Muscle layer of colon (tissue), 2 donors: ENCODE measurements at regions not wholly inside any gene's neighbourhood (a gene's known extent, or its start where the extent isn't known, plus 50 kb on each side); places are given as distances from the start of the nearest gene placed in this dataset.

Source experiments
- H3K27ac ChIP-seq: one replicate; pipeline ENCODE4 v1.7.0; 2013; ENCODE audit warnings: low read depth, mild to moderate bottlenecking, low read length, moderate library complexity
- H3K27me3 ChIP-seq, 2 donors: one replicate each; pipeline ENCODE4 v1.7.0; 2013; ENCODE audit warnings: low read length in 2 of 2, mild to moderate bottlenecking in 2 of 2; ENCODE audit not compliant: insufficient read depth in 2 of 2, control insufficient read depth in 1 of 2
- H3K36me3 ChIP-seq: one replicate; pipeline ENCODE4 v1.7.0; 2013; ENCODE audit warnings: mild to moderate bottlenecking, low read length; ENCODE audit not compliant: insufficient read depth
- H3K4me1 ChIP-seq: one replicate; pipeline ENCODE4 v1.7.0; 2013; ENCODE audit warnings: mild to moderate bottlenecking, low read length; ENCODE audit not compliant: insufficient read depth
- H3K4me3 ChIP-seq, 2 donors: one replicate each; pipeline ENCODE4 v1.7.0; 2013; ENCODE audit warnings: low read length in 2 of 2, low read depth in 1 of 2, mild to moderate bottlenecking in 1 of 2, moderate library complexity in 1 of 2
- H3K9ac ChIP-seq: one replicate; pipeline ENCODE4 v1.7.0; 2013; ENCODE audit warnings: low read length
- H3K9me3 ChIP-seq: one replicate; pipeline ENCODE4 v1.7.0; 2013; ENCODE audit warnings: mild to moderate bottlenecking, low read length
- donor health status: abdominal sarcoma.
- donor health status: Adenocarcinoma of cecum.

DNA sequence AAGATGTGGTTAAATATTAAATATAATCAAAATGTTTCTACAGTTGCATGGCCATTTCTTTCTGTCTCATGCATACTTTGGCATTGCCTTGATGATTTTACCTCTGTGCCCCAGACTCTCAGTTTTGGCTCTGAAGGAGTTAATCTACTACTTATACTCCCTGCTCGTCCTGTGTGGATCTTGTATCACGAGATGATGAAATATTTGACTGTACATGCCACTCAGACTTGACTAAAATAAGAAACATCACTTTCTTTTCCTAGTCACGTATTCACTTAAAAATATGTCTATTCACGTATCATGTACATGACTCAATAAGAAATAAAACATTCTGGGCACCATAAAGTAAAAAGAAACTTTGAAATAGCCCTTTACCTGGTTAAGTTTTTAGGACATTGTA is 397.7 kb downstream of the RFPL4B start:
- Histone ChIP-seq H3K27ac (no peak overlapping the region), H3K36me3 (no peaks in the 10 kb centered on the region)

DNA sequence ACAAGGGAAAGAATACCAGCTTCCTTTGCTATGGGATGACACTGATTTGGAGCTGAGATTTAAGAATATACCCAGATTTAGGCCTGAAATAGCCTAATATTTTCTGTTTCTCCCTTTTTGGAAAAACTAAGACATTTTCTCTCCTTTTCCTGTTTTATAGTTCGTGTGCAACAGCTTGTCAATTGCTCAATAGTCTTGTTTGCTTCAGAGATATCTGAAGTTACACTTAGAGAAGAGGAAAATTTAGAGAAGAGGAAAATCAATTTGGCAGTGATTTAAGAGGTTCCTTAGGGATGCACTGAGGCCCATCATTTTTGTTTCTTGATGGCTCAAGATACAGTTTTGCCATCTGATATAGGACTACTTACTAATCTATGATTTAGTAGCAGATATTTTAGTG is 398.6 kb downstream of the RFPL4B start:
- H3K27me3 ChIP-seq: no peaks in the 10 kb centered on the region
- no peaks in the 10 kb centered on the region for H3K36me3 ChIP-seq
- no peak overlapping the region for H3K27ac ChIP-seq
- no peak overlapping the region for H3K9ac ChIP-seq
- no peak overlapping the region for H3K4me3 ChIP-seq
- no peaks in the 10 kb centered on the region for H3K9me3 ChIP-seq
- no peaks in the 10 kb centered on the region for H3K4me1 ChIP-seq

More for the DNA sequence above, 397.7 kb downstream of the RFPL4B start:
- H3K4me1 ChIP-seq: no peaks in the 10 kb centered on the region
- H3K9me3 ChIP-seq: no peaks in the 10 kb centered on the region
- no peak overlapping the region for H3K9ac ChIP-seq
- H3K27me3 ChIP-seq: no peaks in the 10 kb centered on the region
- no peak overlapping the region for H3K4me3 ChIP-seq

DNA sequence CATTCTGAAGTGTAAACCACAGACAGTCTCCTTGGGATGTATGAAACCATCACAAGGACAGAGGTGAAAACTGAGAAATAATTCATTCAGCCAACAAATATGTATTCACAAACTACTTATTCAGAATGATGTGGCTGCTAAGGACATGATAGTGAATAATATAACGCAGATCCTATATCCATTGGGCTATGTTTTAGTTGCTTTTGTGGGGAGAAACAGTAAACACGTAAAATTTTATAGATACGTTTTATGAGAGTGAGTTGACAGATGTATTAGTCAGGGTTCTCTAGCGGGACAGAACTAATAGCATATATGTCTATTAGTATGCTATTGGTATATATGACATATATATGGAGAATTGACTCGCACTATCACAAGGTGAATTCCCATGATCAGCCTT is 402.5 kb downstream of the RFPL4B start:
- Histone ChIP-seq H3K36me3 (no peaks in the 10 kb centered on the region), H3K4me1 (no peaks in the 10 kb centered on the region), H3K9ac (no peak overlapping the region), H3K27ac (no peak overlapping the region), H3K9me3 (no peaks in the 10 kb centered on the region), H3K27me3 (no peaks in the 10 kb centered on the region), H3K4me3 (no peak overlapping the region)

DNA sequence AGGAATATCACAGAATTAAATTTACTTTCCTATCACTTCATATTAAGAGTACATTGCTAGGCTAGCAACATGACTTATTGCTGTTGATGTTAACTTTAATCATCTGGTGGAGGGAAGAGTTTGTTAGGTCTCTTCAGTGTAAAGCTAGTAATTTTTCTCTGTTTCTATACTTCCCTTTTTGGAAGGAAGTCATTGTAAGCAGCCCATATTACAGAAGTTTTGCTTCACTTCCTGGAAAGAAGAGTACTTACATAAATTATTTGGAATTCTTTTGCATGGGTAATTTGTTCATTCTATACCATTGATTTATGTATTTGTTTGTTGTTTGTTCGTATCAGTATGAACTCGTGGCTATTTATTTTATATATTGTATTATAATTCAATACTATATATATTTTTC is 405.2 kb downstream of the RFPL4B start:
- Histone ChIP-seq H3K36me3 (no peaks in the 10 kb centered on the region), H3K9me3 (no peaks in the 10 kb centered on the region), H3K4me1 (no peaks in the 10 kb centered on the region), H3K27me3 (no peaks in the 10 kb centered on the region), H3K27ac (no peak overlapping the region), H3K4me3 (no peak overlapping the region), H3K9ac (no peak overlapping the region)

DNA sequence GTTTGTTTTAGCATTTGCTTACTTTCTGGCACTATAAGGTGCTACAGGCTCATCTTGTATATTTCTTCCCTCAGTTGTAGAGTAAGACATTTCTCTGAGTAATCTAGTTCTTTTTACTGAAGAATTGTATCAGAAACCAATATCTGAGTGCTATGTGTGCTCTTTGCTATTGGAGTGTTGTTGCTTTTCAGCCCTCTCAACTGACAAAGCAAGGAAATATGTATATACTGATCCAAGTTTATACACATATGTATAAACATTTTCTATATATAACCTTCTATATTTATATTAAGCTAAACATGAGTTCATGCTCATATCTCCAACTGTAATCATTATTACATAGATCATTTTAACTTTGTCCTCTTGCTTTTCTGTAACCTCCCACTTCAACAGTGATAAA is 405.7 kb downstream of the RFPL4B start:
- no peak overlapping the region for H3K9ac ChIP-seq
- H3K36me3 ChIP-seq: no peaks in the 10 kb centered on the region
- H3K4me1 ChIP-seq: no peaks in the 10 kb centered on the region
- no peaks in the 10 kb centered on the region for H3K27me3 ChIP-seq
- H3K4me3 ChIP-seq: no peak overlapping the region
- H3K9me3 ChIP-seq: no peaks in the 10 kb centered on the region
- no peak overlapping the region for H3K27ac ChIP-seq

DNA sequence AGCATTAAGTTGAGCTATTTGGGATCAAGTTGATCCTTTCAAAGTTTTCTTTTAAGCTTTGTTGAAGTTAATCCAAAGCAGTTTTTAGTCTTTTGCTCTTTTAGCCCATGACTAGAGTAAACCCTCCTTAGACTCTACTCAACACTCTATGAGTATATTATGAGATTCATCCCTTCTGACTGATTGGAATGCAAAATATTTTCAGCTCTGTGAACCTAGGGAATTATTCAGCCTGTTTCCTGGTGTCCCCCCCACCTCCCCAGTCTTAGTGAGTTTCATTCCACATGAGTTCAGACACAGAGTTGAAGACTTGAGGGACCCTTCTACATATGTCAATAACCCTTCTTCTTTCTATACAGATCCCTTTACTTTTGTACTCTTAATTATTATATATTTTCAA is 413.7 kb downstream of the RFPL4B start:
- no peaks in the 10 kb centered on the region for H3K27me3 ChIP-seq
- H3K9ac ChIP-seq: no peak overlapping the region
- no peaks in the 10 kb centered on the region for H3K4me1 ChIP-seq
- no peak overlapping the region for H3K27ac ChIP-seq
- H3K4me3 ChIP-seq: no peak overlapping the region
- H3K36me3 ChIP-seq: no peaks in the 10 kb centered on the region
- H3K9me3 ChIP-seq: no peaks in the 10 kb centered on the region

DNA sequence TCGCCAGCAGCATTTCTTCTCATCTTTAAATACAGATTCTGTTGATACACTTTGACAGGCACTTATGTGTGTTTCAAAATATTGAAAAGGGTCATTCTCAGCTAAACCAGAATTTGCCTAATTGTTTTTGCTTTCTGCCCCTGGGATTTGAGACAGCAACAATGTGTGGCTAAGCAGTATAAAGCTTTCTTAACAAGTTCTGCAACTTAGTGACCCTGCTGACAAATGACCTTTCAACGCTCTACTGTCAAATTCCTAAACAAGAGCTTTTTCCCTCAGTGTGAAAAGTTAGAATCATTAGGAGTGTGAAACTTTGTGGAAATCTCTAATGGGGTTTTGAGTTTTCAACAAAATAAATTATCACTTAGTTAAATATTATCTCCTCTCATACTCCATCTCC is 414.6 kb downstream of the RFPL4B start:
- H3K27me3 ChIP-seq: no peaks in the 10 kb centered on the region
- no peak overlapping the region for H3K4me3 ChIP-seq
- H3K4me1 ChIP-seq: no peaks in the 10 kb centered on the region
- no peaks in the 10 kb centered on the region for H3K9me3 ChIP-seq
- H3K9ac ChIP-seq: no peak overlapping the region
- H3K27ac ChIP-seq: no peak overlapping the region
- no peaks in the 10 kb centered on the region for H3K36me3 ChIP-seq

DNA sequence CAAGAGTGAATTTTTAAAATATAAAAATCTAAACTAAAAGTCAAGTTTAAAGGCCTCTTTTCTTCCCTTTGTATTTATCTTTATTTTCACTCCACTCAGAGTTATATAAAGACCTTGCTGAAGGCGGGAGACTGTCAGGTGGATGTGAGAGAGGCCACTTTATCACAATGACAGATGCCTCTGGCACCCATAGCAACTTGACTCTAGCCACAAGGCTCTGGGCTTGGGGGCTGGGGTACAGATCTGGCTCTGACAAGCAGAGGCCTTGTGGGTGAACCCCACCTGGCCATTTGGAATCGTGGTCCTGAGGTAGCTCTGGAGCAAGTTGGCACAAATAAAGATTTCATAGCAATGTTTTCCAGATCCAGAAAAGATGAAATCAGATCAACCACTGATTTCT is 417.2 kb downstream of the RFPL4B start:
- H3K27ac ChIP-seq: no peak overlapping the region
- H3K9ac ChIP-seq: no peak overlapping the region
- H3K27me3 ChIP-seq: no peaks in the 10 kb centered on the region
- H3K4me3 ChIP-seq: no peak overlapping the region
- no peaks in the 10 kb centered on the region for H3K36me3 ChIP-seq
- H3K4me1 ChIP-seq: no peaks in the 10 kb centered on the region
- no peaks in the 10 kb centered on the region for H3K9me3 ChIP-seq

DNA sequence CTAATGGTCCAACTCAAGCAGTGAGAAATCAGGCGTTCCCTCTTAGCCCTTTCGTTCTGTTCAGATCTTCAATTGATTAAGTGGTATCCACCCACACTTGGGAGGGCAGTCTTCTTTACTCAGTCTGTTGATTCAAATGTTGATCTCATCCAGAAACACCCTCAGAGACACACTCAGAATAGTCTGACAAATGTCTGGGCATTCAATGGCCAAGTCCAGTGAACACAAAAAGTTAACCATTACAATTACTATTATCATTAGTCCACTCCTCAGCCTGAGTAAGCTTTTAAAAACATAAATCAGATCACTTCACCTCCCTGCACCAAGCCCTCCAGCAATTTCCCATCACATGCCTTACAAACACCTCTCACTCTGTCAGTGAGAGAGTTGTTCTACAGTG is 423.2 kb downstream of the RFPL4B start:
- no peak overlapping the region for H3K27ac ChIP-seq
- H3K9ac ChIP-seq: no peak overlapping the region
- no peak overlapping the region for H3K4me3 ChIP-seq
- no peaks in the 10 kb centered on the region for H3K27me3 ChIP-seq
- H3K36me3 ChIP-seq: no peaks in the 10 kb centered on the region
- H3K4me1 ChIP-seq: no peaks in the 10 kb centered on the region
- no peaks in the 10 kb centered on the region for H3K9me3 ChIP-seq

DNA sequence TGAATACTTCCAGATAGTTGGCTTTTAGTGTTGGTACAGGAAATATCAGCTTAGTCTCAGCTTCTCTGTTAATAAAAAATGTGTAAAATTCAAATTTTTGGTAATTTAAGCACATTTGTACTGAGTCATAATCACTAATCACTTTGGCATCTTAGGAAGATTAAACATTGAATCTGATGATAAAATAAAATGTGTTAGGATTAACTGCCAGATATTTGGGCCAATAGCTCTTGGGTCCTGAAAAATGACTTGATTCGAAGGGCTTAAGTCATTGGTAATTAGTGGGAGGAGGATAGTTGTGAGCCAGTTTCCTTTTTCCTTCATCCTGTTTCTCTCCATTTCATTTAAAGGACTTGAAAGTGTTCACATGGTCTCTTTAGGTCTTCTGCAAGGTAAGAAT is 426.1 kb downstream of the RFPL4B start:
- Histone ChIP-seq H3K27ac (no peak overlapping the region), H3K9ac (no peak overlapping the region), H3K36me3 (no peaks in the 10 kb centered on the region), H3K4me1 (no peaks in the 10 kb centered on the region), H3K27me3 (no peaks in the 10 kb centered on the region), H3K4me3 (no peak overlapping the region), H3K9me3 (no peaks in the 10 kb centered on the region)

DNA sequence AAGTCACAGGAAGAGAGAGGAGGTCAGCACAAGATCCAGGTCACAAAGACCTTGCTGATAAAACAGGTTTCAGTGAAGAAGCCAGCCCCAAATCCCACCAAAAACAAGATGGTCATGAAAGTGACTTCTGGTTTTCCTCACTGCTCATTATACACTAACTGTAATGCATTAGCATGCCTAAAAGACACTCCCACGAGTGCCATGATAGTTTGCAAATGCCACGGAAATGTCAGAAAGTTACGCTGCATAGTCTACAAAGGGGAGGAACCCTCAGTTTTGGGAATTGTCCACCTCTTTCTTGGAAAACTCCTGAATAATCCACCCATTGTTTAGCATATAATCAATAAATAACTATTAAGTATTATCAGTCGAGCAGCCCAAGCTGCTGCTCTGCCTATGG is 427.2 kb downstream of the RFPL4B start:
- Histone ChIP-seq H3K4me1 (no peaks in the 10 kb centered on the region), H3K36me3 (no peaks in the 10 kb centered on the region), H3K9me3 (no peaks in the 10 kb centered on the region), H3K9ac (no peak overlapping the region), H3K27ac (no peak overlapping the region), H3K4me3 (no peak overlapping the region), H3K27me3 (no peaks in the 10 kb centered on the region)

DNA sequence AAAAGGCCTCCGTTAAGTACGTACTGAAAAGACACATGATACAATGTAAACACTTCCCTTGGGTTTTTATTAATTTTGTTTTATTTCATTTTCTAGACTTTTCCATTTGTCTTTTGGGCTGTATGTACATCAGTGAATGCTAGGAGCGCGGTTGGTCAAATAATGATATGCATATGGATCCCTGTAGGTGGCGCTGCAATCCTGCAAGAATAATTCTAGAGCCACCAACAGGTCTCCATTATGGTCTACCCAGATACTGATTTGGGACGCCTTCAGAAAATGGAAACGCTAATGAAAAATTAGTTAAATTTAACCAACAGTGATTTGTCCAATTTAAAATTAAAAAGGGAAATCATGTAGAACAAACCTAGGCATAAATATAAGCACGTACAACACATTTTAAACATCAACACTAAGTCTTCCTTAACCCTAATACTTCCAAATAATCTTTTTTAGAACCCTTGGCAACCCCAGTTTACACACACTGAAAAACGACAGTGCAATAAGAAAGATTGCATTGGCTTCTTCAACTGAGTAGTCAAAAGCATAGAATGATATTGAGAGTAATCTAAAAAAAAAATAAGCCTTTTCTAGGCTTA is 433.5 kb downstream of the RFPL4B start:
- Histone ChIP-seq H3K36me3 (no peaks in the 10 kb centered on the region), H3K4me1 (no peaks in the 10 kb centered on the region), H3K27ac (no peak overlapping the region), H3K9me3 (no peaks in the 10 kb centered on the region), H3K4me3 (no peak overlapping the region), H3K27me3 (no peaks in the 10 kb centered on the region), H3K9ac (no peak overlapping the region)
